ENCODE measurements at regions not wholly inside any gene's neighbourhood (a gene's known extent, or its start where the extent isn't known, plus 50 kb on each side); places are given as distances from the start of the nearest gene placed in this dataset.

DNA sequence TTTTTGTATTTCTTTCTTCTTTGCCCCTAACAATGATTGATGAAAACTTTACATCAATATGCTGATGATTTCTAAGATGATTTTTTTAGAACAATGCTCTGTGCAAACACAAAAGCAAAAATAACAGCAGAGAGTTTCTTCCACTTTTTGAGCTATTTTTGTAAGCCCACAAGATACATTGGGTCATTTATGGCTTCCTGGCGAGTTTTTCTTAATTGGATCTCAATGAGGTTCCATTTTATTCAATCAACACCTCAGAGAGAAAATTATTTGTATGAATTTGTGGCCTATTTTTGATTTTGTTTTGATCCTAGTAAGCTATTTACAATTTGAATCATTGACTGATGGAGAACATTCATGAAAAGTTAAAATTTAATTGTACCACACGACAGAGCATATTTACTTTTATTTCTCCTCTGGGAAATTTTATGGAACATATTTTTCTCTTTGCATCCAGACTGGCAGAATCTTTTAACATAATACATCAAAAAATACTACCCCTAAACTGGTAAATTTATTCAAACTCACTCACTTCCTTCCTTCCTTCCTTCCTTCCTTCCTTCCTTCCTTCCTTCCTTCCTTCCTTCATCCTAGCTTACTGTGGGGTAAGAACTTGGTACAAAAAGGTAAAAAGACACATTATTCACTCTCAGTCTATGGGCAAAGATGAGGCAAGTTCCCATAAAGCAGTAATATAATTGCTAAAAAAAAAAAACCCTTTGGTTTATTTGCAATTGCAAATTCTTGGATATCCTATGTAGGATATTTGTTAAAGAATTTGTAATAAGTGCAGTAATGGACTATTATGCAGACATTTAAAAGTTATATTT is 710.4 kb downstream of the SLC4A3 start:
- TF ChIP-seq, protein P1, sequence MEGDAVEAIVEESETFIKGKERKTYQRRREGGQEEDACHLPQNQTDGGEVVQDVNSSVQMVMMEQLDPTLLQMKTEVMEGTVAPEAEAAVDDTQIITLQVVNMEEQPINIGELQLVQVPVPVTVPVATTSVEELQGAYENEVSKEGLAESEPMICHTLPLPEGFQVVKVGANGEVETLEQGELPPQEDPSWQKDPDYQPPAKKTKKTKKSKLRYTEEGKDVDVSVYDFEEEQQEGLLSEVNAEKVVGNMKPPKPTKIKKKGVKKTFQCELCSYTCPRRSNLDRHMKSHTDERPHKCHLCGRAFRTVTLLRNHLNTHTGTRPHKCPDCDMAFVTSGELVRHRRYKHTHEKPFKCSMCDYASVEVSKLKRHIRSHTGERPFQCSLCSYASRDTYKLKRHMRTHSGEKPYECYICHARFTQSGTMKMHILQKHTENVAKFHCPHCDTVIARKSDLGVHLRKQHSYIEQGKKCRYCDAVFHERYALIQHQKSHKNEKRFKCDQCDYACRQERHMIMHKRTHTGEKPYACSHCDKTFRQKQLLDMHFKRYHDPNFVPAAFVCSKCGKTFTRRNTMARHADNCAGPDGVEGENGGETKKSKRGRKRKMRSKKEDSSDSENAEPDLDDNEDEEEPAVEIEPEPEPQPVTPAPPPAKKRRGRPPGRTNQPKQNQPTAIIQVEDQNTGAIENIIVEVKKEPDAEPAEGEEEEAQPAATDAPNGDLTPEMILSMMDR (IDR thresholded peaks at IDR 0.05) = no peak
- TF ChIP-seq POLR2AphosphoS5 (IDR thresholded peaks at IDR 0.05) (no peak), POLR2A (IDR thresholded peaks at IDR 0.05) (no peak)

Data from breast epithelium (tissue), 3 donors.